Ovary (tissue), 7 donors: ENCODE measurements at regions not wholly inside any gene's neighbourhood (a gene's known extent, or its start where the extent isn't known, plus 50 kb on each side); places are given as distances from the start of the nearest gene placed in this dataset.

Experiments
- DNase-seq, 5 donors: peaks; one replicate each; pipeline ENCODE4 v3.0.0-alpha.2; 2019 to 2020
- H3K27ac ChIP-seq, 2 donors: fragments of 200-600 bp; one replicate each; pipeline versions ENCODE4 v1.5.1 to v1.8.0; 2019 to 2022
- H3K27me3 ChIP-seq: fragments of 200-600 bp; one replicate; pipeline ENCODE4 v1.8.0; 2022
- H3K36me3 ChIP-seq: fragments of 200-600 bp; sonication (generic); one replicate; pipeline ENCODE4 v1.5.1; 2019
- H3K4me1 ChIP-seq: one replicate; pipeline ENCODE4 v1.8.1; 2013; ENCODE audit warnings: mild to moderate bottlenecking, moderate library complexity; ENCODE audit not compliant: insufficient read depth
- H3K4me3 ChIP-seq: fragments of 200-600 bp; sonication (generic); one replicate; pipeline ENCODE4 v1.5.1; 2017
- H3K9me3 ChIP-seq, 2 donors: fragments of 200-600 bp in 1 of 2; sonication (generic) in 1 of 2; one replicate each; pipeline versions ENCODE4 v1.5.1 to v1.8.1; 2013 to 2019; ENCODE audit warnings: mild to moderate bottlenecking in 1 of 2, moderate library complexity in 1 of 2
- EP300 ChIP-seq: sonication (generic); formaldehyde crosslinking; IDR thresholded peaks from one replicate; pipeline ENCODE4 v1.6.1; 2017; ENCODE audit warnings: antibody characterized with exemption
- POLR2A ChIP-seq: fragments of 450-650 bp; IDR thresholded peaks from one replicate; pipeline ENCODE4 v1.6.1; 2017; ENCODE audit warnings: antibody characterized with exemption, mild to moderate bottlenecking, moderate library complexity
- WGBS, 3 donors: extraction: QIAGEN DNeasy Blood & Tissue Kit in 1 of 3; methylation state at CpG; one replicate each; pipeline versions ENCODE4 v1.1.5 to v1.1.7; 2013 to 2017; 5-methylcytosine and 5-hydroxymethylcytosine counted together
- intact Hi-C, 4 donors: fragments of 100-400 bp; cut with DNase I; formaldehyde crosslinking; loops; one replicate each; pipeline versions ENCODE4 v1.11.0 to v1.15.1; 2022 to 2023
- TF ChIP-seq, protein P1 (sequence below), 3 donors: fragments of 450-650 bp in 2 of 3; fragments of 200-600 bp in 1 of 3; IDR thresholded peaks; one replicate each; pipeline versions ENCODE4 v1.5.1 to v1.8.0; 2016 to 2022; ENCODE audit warnings: antibody characterized with exemption in 3 of 3, mild to moderate bottlenecking in 1 of 3
- donor health status: DM: no; HTN: no; CAD: no; lungs with moderate emphysema.
- donor health status: DM: no; HTN: no; CAD: no.
- donor health status: Bipolar disorder and iron deficiency.
- donor health status: DM: no; HTN: no; CAD: no.
- donor health status: DM: yes; HTN: yes; CAD: no.

DNA sequence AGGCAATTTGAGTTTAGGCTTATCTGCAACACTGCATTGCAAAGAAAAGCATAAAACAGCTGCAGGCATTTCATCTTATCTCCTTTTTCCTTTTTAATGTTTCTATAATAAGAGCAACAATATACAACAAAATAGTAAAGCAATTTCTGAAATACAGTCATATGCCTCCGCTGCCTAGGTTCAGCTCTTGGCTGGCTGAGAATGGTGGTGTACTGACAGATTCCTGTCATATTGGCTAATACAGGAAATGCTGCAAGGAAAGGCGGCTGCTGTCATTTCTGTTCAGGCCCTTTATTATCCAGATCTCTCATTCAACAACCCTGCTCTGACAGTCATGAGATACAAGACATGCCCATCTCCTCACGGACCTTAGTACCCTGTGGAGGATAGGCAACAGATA, 677.0 kb downstream of the TAF11L14 start:
- no peak for DNase-seq
- Histone ChIP-seq H3K27ac (no peak overlapping the region), H3K4me1 (no peaks in the 10 kb centered on the region), H3K4me3 (no peak overlapping the region), H3K9me3 (no peaks in the 10 kb centered on the region), H3K27me3 (no peaks in the 10 kb centered on the region), H3K36me3 (no peaks in the 10 kb centered on the region)
- 50 to 66% (median 66%) methylated on average over 3 of the region's 3 CpGs for WGBS, 3 donors
- TF ChIP-seq EP300 = no peak
- TF ChIP-seq, protein P1, sequence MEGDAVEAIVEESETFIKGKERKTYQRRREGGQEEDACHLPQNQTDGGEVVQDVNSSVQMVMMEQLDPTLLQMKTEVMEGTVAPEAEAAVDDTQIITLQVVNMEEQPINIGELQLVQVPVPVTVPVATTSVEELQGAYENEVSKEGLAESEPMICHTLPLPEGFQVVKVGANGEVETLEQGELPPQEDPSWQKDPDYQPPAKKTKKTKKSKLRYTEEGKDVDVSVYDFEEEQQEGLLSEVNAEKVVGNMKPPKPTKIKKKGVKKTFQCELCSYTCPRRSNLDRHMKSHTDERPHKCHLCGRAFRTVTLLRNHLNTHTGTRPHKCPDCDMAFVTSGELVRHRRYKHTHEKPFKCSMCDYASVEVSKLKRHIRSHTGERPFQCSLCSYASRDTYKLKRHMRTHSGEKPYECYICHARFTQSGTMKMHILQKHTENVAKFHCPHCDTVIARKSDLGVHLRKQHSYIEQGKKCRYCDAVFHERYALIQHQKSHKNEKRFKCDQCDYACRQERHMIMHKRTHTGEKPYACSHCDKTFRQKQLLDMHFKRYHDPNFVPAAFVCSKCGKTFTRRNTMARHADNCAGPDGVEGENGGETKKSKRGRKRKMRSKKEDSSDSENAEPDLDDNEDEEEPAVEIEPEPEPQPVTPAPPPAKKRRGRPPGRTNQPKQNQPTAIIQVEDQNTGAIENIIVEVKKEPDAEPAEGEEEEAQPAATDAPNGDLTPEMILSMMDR (IDR thresholded peaks at IDR 0.05) = no peak
- no peak for TF ChIP-seq POLR2A
- intact Hi-C loops = loop anchor here in 2 of 4 donors (5.0 to 10.0 kb wide), 2 partner anchors 1094 to 1096 kb away; partner anchors contain the start of gene BASP1 (in 2 of the 2)

DNA sequence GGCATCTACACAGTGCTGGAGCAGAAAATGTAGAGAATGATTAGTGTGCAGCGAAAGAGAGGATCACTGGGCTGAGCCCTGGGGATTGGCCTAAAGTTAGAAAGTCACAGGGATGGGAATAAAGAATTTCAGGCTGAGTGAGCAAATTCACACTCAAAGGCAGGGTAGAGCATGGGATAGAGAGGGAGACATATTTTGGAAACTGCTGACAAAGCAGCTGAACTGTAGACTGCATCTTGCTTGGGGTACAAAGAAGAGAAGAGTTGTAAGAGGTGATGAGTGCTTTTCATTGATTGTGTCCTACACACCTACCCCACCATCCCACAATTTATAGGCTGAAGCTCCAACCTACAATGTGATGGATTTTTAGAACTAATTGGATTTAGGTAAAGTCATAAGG, 677.8 kb downstream of the TAF11L14 start:
- Histone ChIP-seq H3K4me1 (no peaks in the 10 kb centered on the region), H3K27ac (no peak overlapping the region), H3K9me3 (no peaks in the 10 kb centered on the region), H3K27me3 (no peaks in the 10 kb centered on the region), H3K4me3 (no peak overlapping the region), H3K36me3 (no peaks in the 10 kb centered on the region)
- DNase-seq = no peak
- intact Hi-C loops = loop anchor here in 2 of 4 donors (5.0 to 10.0 kb wide), 2 partner anchors 1095 to 1097 kb away; partner anchors contain the start of gene BASP1 (in 2 of the 2)
- TF ChIP-seq POLR2A (no peak), EP300 (no peak)
- TF ChIP-seq, protein P1 (IDR thresholded peaks at IDR 0.05) = no peak
- 85 to 98% (median 93%) methylated on average over 1 of the region's 1 CpG for WGBS, 3 donors

DNA sequence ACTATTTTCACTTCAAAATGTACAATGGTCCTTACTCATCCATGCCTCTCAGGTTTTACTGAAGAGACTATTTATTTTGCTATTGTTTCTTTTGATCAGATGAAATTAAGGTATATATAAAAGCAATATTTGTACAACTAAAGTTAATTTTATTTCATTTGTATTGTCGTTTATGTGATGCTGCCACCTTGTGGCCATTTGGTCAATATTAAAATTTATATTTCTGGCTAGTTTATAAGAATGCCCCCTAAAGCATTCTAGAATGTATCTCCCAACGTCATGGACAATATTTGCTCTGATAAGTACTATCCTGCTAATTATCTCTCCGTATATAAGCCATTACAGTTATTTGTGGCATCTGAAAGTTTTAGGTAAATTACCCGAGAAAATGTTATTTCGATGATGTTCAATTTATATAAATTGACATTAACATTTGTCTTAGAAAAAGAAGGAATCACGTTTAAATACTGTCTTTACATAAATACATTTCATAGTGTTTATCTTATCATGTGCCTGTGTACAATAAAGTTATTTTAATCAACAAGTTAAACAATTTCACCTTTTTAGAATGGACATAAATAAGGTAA, 680.0 kb downstream of the TAF11L14 start:
- no peak for DNase-seq
- intact Hi-C loops = loop anchor here in 2 of 4 donors (5.0 to 10.0 kb wide), 2 partner anchors 1097 to 1099 kb away; partner anchors contain the start of gene BASP1 (in 2 of the 2)
- 36 to 38% (median 38%) methylated on average over 6 of the region's 6 CpGs for WGBS, 3 donors

DNA sequence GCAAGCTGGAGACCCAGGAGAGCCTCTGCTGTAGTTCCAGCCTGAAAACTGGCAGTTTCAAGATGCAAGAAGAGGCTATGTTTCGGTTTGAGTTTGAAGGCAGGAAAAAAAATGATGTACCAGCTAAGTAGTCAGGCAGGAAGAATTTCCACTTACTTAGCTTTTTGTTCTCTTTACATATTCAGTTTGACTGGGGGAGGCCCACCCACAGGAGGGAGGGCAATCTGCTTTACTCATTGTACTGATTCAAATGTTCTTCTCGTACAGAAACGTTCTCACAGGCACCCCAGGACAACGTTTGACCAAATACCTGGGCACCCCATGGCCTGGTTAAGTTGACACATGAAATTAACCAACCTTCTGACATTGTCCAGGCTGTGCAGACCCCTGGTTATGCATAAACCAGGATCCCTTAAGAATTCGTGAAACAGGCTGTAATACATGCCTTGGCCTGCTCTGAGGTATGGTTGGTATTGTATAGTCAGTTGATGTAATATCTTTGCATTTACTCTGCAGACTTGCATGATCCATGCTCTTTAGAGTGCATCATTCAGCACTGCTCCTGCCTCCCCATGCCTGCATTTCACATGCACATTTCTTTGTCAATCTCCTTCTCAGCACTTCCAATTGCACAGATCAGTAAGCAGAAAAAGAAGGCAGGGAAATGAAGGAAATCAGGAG, 687.1 kb downstream of the TAF11L14 start:
- no peak overlapping the region for H3K27ac ChIP-seq
- 76 to 81% (median 80%) methylated on average over 5 of the region's 5 CpGs for WGBS, 3 donors
- intact Hi-C loops = no loop called here
- no peak overlapping the region for H3K4me3 ChIP-seq
- H3K27me3 ChIP-seq = no peaks in the 10 kb centered on the region
- no peak for TF ChIP-seq EP300
- TF ChIP-seq, protein P1 (IDR thresholded peaks at IDR 0.05) = no peak
- TF ChIP-seq POLR2A = no peak
- H3K36me3 ChIP-seq = no peaks in the 10 kb centered on the region
- H3K4me1 ChIP-seq = no peaks in the 10 kb centered on the region
- DNase-seq = no peak
- H3K9me3 ChIP-seq = no peaks in the 10 kb centered on the region

More for the DNA sequence above, 680.0 kb downstream of the TAF11L14 start:
- Histone ChIP-seq H3K27me3 (no peaks in the 10 kb centered on the region), H3K9me3 (no peaks in the 10 kb centered on the region), H3K36me3 (no peaks in the 10 kb centered on the region), H3K4me1 (no peaks in the 10 kb centered on the region), H3K4me3 (no peak overlapping the region), H3K27ac (no peak overlapping the region)
- TF ChIP-seq POLR2A (no peak), EP300 (no peak)
- TF ChIP-seq, protein P1 (IDR thresholded peaks at IDR 0.05) = peak in 1 of 3 donors; percentile 14
